ENCODE measurements at regions not wholly inside any gene's neighbourhood (a gene's known extent, or its start where the extent isn't known, plus 50 kb on each side); places are given as distances from the start of the nearest gene placed in this dataset.

DNA sequence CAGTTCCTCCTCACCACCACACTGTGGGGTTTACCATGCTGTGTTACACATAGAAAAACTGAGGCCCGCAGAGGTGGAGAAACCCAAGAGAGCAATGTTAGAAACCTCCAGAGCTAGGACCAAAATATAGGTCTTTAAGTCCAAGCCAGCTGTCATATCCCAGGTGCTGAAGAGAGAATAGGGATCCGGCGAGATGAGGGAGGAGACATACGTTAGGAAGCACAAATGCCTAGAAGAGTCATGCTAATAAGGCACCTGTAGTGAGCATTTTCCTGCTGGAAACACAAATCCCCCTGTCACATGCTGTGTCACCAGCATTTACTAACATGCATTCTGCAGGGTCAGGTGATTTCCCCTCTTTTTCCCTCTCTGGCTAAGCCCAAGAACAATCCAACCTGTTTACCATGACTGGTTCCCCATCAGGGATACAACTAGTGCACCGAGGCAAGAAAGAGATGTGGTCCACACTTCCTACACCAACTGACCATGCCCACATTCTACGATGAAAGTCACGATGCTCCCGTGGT lies 168.6 kb upstream of the CAMK1G start:
- DNase-seq (ENCODE audit: low spot score in 2 of 2) (no peak), FAIRE-seq (no peak)

DNA sequence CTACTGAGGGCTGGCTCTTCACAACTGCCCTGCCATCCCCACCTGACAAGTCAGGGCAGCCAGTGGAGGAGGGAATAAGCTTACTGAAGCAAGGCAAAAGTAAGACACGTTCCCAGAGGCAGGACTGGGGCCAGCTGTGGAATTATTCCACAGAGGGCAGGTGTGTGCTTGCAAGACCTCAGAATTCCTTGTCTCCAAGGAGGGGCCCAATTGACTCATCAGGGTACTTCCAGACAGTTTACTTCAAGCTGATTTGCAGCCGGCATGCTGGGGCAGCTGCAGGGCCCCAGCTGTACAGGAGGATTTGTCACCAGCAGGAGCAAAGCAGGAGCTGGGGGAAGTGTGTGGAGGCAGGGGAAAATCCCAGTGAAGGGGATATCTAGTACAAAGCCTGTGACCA lies 167.5 kb upstream of the CAMK1G start:
- no peak for FAIRE-seq

DNA sequence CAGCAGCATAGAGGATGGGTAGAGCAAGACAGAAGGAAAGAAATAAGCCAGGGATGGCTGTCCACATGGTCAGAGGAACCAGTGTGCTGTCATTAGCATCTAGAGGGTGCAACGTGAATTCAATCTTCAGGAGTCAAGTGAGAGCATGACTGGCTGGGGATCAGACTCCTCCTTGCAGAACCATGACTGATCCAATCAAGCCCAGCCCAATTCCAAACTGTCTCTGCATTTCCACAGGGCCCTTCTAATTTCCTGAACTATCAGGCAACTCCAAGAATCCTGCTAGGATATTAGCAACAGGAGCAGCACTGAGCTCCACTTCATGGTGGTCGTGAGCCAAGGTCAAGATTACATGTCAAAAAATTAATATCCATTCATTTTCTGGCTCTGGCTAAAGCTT lies 166.8 kb upstream of the CAMK1G start:
- DNase-seq (ENCODE audit: low spot score in 2 of 2) (no peak), FAIRE-seq (no peak)

More for the DNA sequence above, 167.5 kb upstream of the CAMK1G start:
- DNase-seq (ENCODE audit: low spot score in 2 of 2) = no peak

DNA sequence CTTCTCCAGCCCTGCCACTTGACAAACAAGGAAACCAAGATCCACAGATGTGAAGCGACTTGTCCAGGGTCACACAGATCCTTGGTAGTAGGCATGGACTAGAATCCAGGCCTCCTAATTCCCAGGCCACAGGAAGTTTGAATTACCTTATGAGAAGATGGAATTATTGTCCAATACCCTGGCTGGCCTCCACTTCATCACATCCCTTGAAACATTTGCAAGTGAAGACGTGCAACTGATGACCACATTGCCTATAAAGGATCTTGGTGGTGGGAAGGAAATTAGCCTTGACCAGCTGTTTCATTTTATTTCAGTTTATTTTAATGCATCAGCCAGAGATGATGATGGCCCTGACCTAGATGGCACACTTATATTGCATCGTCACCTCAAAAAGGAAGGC lies 165.8 kb upstream of the CAMK1G start:
- DNase-seq (ENCODE audit: low spot score in 2 of 2) (no peak), FAIRE-seq (no peak)

DNA sequence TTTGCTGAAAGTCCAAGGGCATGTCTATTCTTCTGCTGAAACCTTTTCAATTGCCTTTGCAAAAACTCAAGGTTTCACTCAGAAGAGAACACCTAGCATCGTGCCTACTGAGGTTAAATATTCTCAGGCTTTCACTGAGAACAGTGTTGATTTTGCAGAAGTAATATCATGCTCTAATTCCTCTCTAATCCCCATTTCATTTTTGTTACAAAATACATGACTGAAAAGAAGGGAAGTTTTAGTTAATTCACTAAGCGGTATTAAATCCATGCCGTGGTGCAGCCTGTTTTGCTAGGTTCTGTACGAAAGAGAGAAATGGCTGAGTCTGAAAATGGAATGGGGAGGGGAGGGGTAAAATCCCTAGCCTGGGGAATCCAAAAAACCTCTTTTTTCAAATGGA lies 163.2 kb upstream of the CAMK1G start:
- FAIRE-seq = no peak
- no peak for DNase-seq (ENCODE audit: low spot score in 2 of 2)

DNA sequence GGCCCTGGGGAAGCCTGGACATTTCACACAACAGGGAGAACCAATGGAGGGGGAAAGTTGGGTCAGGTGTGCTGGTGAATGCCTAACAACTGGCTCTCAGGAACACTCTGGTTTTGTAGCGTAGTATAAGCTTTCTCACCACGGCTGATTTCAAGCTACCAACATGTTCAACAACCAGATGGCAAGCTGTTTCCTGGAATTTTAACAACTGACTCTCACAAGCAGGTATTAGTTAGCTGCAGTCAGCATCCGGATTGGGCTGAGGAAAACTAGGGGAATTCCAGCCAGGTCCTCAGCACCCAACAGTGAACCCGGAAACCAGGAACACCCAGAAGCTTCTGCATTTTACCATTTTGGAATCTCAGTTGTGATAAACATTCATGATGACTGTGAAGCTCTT lies 162.3 kb upstream of the CAMK1G start:
- no peak for DNase-seq (ENCODE audit: low spot score in 2 of 2)
- FAIRE-seq = no peak

DNA sequence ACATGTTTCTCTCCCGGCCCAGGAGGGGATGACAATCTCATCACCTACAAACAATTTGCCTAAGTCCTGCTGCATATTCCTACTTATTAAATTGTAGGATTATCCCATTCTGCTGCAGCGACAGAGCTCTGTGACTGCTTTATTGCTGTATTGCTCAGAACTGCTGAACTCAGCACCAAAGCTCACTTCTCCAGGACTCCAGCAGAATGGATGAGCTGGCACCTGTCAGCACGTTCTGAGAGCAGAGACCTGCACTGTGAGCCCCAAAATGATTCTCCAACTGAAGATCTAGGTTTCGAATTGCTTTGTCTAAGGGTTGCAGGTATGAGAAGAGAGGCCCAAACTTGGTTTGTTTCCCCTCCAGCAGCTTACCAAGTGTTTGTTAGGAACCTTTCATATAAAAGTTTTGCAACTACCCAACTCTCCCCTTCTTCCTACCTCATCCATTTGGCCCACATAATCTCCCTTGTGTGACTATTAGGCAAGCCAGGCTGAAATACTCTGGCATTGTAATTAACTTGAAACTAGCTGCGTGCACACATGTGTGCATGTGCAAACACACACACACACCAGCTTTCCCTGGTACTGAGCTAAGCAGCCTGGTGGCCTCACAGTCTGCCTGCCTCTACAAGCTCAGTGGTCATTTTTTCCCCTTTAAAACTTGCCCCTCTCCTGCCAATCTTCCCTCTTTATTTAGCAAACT lies 161.4 kb upstream of the CAMK1G start:
- no peak for FAIRE-seq

DNA sequence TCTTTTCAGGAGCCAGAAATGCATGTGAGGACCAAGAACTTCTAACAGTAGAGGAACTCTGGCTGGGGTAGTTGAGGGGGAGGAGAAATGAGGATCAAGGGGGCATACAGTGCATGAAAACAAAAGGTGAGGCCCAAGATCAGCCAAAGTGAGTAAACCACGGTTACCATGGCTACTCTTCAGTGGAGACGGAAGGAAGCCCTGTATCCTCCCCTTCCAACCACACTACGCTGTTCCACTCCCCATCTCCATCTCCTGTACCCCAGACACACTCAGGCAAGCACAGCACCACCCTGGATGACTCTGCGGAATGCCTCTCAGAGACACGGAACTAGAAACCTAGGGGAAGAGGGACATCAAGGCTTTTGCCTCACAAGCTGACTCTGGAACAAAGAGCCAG lies 157.6 kb upstream of the CAMK1G start:
- FAIRE-seq = no peak
- no peak for DNase-seq (ENCODE audit: low spot score in 2 of 2)

More for the DNA sequence above, 161.4 kb upstream of the CAMK1G start:
- no peak for DNase-seq (ENCODE audit: low spot score in 2 of 2)

DNA sequence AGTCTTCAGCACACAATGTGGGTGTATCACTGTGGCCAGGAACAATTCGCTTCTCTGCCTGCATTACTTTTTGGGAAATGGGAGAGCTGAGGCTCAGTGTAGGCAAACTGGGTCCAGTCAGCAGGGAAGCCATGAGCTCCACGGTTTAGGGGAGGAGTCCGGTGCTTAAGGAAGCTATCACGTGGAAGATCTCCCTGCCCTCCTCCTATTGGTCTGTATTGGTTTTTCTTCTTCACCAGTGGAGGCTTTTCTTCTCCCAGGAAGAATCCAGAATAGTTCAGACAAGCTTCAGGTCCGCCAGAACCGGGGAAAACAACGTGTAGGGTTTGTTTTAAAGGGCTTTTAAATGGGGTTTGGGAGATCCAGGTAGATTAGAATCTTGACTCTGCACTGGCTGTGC lies 156.2 kb upstream of the CAMK1G start:
- DNase-seq (ENCODE audit: low spot score in 2 of 2) = no peak
- FAIRE-seq = no peak

DNA sequence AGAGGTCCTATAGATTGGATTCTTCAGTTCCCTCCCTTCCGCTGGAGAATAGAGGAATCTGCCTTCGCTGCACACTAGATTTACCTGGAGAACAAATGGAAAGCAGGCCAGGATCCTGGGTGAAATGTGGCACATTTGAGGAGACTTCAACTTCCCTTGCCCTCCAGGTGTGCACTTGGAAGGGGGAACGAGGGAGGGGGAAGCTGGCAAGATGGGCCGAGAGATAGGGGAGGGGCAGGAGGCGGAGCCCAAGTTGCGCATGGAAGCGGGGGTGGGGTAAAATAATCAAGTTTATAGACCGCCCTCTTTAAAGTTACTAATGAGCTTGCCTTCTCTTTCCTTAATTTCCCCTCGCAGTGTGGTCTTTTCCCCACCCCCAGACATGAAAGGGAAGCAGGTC lies 155.7 kb upstream of the CAMK1G start:
- FAIRE-seq (no peak), DNase-seq (ENCODE audit: low spot score in 2 of 2) (no peak)

DNA sequence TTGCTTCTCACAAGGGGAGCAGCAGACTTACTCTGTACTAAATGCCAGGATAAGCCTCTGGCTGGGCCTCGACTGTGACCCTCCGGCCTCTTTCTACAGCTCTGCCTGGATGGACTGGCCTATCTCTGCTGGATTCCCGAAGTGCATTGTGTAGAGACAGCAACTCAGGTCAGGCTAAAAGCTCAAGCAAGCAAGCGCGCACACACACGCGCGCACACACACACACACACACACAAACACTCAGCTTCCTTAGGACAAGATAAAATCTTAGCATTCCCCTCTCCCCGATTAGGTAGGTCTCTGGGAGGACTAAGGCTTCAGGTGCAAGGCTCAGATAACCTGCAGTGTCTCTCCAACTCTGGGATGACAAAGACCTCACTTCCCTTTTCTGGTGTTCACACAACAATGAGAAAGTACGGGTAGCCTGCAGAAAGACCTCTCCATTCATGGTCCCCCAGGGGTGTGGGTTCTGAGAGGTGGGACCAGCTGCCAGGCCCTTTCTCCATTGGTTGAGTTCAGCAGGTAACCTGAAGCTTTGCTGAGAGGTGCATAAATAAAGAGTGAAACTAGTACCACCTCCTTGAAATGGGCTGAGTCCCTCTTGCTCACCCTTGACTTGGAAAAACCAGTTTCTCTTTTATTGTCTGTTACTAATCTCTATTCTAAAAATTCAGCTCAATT lies 155.1 kb upstream of the CAMK1G start:
- FAIRE-seq = no peak
- DNase-seq (ENCODE audit: low spot score in 2 of 2) = no peak

DNA sequence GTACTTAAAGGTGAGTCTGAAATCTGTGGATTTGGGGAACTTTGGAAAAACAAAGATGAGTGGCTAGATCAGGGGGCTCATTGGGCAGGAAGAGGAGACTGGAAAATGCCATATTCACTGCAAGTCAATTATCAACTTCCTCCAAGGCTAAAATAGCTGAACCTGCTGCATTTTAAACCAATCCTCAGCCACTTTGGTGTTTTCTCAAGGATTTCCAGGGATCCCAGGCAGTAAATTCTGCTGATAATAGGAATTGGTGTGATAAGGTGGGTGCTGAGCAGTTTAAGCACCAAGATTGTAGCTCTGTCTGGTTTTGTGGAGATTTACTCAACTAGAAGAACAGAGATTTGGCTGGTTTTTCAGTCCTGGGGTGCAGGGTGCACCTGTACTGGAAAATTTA lies 153.9 kb upstream of the CAMK1G start:
- DNase-seq (ENCODE audit: low spot score in 2 of 2) (no peak), FAIRE-seq (no peak)

DNA sequence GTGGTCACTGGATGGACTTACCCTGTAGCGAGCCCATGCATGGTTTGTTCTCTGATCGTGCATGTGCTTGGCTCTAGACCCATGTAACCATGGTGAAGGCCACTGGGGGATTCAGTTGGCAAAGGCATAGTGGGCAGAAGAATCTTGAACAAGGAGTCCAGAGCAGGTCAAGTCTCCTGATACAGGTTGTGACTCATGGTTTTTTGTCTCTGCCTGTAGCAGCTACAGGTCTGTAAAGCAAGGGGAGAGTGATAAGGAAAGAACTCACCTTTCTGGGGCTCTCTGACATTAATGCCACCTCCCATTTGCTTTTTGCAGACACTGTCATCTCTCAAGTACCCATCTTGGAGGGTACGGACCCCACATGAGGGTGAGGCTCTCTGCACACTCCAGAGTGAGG lies 153.4 kb upstream of the CAMK1G start:
- no peak for DNase-seq (ENCODE audit: low spot score in 2 of 2)
- FAIRE-seq = no peak

DNA sequence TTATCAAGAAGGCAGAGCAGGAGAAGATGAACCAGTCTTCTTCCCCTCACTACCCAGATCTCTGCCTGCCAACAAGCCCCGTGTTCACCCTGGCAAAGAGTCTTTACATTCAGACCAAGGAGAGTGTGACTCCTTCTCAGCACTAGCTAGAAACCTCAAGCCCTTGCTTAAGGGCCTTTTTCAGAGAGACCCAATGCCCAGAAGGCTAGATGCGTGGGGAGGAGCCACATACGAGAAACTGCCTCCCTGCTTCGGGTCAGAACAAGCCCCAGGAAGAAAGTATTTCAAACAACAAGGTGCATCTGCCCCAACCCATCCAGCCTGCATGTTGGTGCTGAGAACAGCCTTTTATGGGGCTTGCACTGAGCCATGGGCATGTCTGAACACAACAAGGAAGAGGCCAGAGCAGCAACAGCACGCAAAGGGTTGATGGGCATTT lies 152.7 kb upstream of the CAMK1G start:
- DNase-seq (ENCODE audit: low spot score in 2 of 2) (no peak), FAIRE-seq (no peak)

DNA sequence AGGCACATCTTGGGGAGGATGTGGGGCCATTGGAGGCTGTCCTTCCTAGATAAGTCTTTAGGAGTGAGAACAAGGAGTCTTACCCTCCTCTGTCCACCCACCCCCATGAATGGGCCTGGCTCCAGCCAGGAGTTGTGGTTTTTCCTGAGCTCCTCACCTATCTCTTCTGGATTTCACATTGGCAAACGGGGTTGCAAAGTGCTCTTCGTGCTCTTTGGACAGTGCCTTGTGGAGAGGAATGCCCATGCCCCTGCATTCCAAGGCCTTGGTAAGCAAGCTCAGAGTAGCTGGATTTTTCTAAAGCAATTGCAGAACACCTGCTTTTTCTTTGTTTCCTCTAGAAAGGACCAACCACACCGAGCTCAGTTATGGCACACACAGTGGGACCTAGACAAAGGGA lies 152.1 kb upstream of the CAMK1G start:
- DNase-seq (ENCODE audit: low spot score in 2 of 2) = no peak
- FAIRE-seq = no peak

DNA sequence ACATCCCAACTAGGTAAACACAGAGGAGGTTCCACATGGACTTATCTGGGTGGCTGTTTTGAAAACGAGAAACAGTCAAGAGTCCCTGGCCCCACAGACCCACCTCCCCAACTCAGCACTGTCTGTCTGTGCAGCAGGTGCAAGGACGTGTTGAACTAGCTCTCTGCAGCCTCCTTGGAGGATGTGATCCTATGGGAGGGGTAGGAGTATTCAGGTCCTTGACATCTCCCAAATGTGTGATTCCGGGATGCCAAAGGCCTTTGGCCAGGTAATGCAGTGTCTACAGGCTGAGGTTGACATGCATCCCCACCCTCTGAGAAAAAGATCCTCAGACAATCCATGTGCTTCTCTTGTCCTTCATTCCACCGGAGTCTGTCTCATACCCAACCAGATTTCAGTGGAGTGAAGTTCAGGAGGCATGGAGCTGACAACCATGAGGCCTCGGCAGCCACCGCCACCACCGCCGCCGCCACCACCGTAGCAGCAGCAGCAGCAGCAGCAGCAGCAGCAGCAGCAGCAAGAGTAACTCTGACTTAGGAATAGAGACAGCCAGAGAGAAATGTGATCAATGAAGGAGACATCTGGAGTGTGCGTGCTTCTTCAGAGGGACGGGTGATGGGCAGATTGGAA lies 151.6 kb upstream of the CAMK1G start:
- FAIRE-seq (no peak), DNase-seq (ENCODE audit: low spot score in 2 of 2) (no peak)

DNA sequence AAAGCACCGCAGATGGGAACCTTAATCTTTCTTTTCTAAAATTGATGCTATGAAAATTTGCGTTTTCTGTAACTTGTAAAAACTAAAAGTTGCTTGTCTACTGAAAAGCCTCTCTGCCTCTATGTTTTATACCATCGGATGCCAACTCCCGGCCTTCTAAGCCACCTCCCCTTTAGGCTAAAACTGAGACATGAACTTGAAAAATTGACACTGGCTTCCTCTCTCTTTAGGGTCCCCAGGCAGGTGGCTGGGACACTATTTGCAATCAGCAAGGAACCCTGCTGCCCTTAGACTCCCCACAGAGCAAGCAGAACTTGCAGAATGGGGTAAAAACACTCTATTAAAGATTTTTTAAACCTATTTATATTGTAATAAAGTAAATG lies 151.1 kb upstream of the CAMK1G start:
- DNase-seq (ENCODE audit: low spot score in 2 of 2) (no peak), FAIRE-seq (no peak)

DNA sequence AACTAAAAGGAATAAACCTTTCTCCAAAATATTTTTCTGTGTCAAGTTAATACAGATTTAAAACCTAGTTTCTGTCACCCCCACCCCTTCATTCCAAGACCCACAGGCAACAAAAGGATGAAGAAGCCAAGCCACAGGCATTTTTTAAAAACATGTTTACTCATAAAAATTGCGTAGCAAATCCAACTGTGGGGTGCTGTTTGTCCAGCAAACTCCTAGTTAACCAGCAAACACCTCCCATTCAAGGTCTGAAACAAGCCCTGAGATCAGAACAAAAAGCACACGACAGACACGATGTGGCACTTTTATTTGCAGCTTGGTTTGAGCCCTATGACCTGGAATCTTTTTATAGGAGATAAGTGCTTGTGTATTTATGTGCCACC lies 149.9 kb upstream of the CAMK1G start:
- no peak for DNase-seq (ENCODE audit: low spot score in 2 of 2)

DNA sequence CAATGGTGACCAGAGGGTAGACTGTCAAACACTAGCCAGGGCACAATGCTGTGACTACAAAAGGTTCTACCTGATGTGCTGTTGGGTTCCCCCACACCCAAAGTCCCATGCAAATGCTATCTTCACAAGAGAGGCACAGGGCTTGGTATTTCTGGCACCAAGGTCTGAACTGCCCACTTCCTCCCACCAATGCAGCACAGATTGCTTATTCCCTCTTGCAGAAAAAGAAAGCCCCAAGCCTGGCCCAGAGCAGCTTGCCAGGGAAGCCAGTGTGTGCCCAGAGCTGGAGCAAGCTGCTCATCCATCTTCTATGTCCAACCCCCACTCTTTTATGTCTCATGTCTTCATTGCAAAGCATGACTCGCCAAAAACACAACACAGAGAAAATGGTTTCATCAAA lies 149.4 kb upstream of the CAMK1G start:
- no peak for FAIRE-seq
- DNase-seq (ENCODE audit: low spot score in 2 of 2) = no peak

More for the DNA sequence above, 149.9 kb upstream of the CAMK1G start:
- no peak for FAIRE-seq

DNA sequence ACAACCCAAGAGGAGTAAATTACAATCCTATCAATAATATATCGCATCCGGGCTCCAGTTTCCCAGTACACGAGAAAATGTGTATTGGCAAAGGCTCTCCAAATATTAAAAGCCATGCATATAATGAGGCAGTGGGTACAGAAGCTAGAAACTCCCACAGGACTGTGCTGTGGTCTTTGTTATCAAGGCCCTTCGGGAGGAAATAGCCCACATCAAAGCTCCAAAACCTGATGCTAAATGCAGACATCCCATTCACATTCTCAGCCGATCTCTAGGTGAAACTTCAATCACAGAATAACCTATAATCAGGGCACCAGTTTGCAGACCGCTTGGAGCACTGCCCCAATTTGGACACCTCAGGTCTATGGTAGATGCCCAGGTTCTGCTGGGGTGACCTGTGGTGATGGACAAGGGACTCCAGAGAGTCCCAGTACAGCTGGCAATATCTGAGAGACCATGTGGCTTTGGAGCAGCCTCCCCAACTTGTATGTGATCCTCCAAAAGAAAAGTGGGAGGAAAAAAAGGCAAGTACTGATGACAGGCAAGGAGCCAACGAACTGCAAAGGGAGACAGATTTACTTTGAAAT lies 148.8 kb upstream of the CAMK1G start:
- no peak for FAIRE-seq
- DNase-seq (ENCODE audit: low spot score in 2 of 2) = no peak
